Osteoblast (primary cell): ENCODE measurements at regions not wholly inside any gene's neighbourhood (a gene's known extent, or its start where the extent isn't known, plus 50 kb on each side); places are given as distances from the start of the nearest gene placed in this dataset.

Experiments used
- DNase-seq: peaks from one replicate; pipeline ENCODE4 v3.0.0; 2011; ENCODE audit warnings: low spot score, mixed read lengths; ENCODE audit not compliant: insufficient read length; ENCODE audit errors: missing footprints
- H2AFZ ChIP-seq: 2 replicates; pipeline ENCODE4 v1.6.0; 2011; ENCODE audit warnings: mild to moderate bottlenecking, low read length
- H3K27ac ChIP-seq: 2 replicates; pipeline ENCODE4 v1.5.1; 2011; ENCODE audit warnings: mild to moderate bottlenecking, low read depth, low read length, moderate library complexity
- H3K27me3 ChIP-seq: 2 replicates; pipeline ENCODE4 v1.6.0; 2012; ENCODE audit warnings: mild to moderate bottlenecking, control low read depth, inconsistent platforms, low read length, moderate library complexity; ENCODE audit not compliant: insufficient read depth
- H3K36me3 ChIP-seq: 2 replicates; pipeline ENCODE4 v1.5.1; 2011; ENCODE audit warnings: mild to moderate bottlenecking, low read length, control low read depth, moderate library complexity; ENCODE audit not compliant: insufficient read depth
- H3K4me1 ChIP-seq: 2 replicates; pipeline ENCODE4 v1.5.1; 2011; ENCODE audit warnings: mild to moderate bottlenecking, low read length, control low read depth, moderate library complexity; ENCODE audit not compliant: insufficient read depth
- H3K4me2 ChIP-seq: 2 replicates; pipeline ENCODE4 v1.6.0; 2011; ENCODE audit warnings: mild to moderate bottlenecking, low read length; ENCODE audit not compliant: insufficient read depth
- H3K4me3 ChIP-seq: fragments of 200-600 bp; sonication (generic); 3 replicates; pipeline ENCODE4 v1.5.1; 2012; ENCODE audit warnings: mild to moderate bottlenecking, low read length, inconsistent platforms; ENCODE audit not compliant: insufficient read depth
- H3K79me2 ChIP-seq: 2 replicates; pipeline ENCODE4 v1.6.0; 2012; ENCODE audit warnings: mild to moderate bottlenecking, low read length, control low read depth, inconsistent platforms; ENCODE audit not compliant: insufficient read depth
- H3K9me3 ChIP-seq: 2 replicates; pipeline ENCODE4 v1.5.1; 2011; ENCODE audit warnings: low read depth, low read length, control low read depth
- H4K20me1 ChIP-seq: 2 replicates; pipeline ENCODE4 v1.6.0; 2012; ENCODE audit warnings: mild to moderate bottlenecking, low read length, control low read depth; ENCODE audit not compliant: insufficient read depth
- TF ChIP-seq, protein P1 (sequence below): IDR thresholded peaks from 2 replicates; pipeline ENCODE4 v1.5.1; 2011; ENCODE audit warnings: mild to moderate bottlenecking, low read depth, low read length, moderate library complexity; ENCODE audit errors: extremely low read depth

DNA sequence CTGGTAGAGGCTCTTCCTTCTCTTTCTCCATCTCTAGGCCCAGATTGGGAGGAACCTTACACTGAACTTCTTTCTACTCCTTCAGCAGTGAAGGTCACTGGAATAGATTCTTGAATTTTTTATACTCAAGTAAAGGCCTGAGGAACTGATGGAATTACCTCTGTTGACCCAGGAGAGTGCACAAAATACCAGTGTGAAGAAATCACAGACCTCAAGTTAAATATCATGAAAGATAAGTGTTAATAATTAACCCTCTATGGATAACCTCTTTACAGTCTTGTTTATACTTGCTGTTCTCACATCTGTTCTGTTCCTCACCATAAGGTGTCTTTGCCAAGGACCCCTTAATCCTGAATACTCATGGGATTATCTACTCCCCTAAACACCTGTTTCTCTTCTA is 244.4 kb upstream of the STAC start:
- Histone ChIP-seq H3K36me3 (no peaks in the 10 kb centered on the region), H3K4me3 (no peak overlapping the region), H3K4me1 (no peaks in the 10 kb centered on the region), H3K79me2 (no peaks in the 10 kb centered on the region), H4K20me1 (no peaks in the 10 kb centered on the region), H3K27ac (no peak overlapping the region), H3K27me3 (no peaks in the 10 kb centered on the region), H3K9me3 (no peaks in the 10 kb centered on the region), H2AFZ (no peak overlapping the region), H3K4me2 (no peak overlapping the region)
- TF ChIP-seq, protein P1, sequence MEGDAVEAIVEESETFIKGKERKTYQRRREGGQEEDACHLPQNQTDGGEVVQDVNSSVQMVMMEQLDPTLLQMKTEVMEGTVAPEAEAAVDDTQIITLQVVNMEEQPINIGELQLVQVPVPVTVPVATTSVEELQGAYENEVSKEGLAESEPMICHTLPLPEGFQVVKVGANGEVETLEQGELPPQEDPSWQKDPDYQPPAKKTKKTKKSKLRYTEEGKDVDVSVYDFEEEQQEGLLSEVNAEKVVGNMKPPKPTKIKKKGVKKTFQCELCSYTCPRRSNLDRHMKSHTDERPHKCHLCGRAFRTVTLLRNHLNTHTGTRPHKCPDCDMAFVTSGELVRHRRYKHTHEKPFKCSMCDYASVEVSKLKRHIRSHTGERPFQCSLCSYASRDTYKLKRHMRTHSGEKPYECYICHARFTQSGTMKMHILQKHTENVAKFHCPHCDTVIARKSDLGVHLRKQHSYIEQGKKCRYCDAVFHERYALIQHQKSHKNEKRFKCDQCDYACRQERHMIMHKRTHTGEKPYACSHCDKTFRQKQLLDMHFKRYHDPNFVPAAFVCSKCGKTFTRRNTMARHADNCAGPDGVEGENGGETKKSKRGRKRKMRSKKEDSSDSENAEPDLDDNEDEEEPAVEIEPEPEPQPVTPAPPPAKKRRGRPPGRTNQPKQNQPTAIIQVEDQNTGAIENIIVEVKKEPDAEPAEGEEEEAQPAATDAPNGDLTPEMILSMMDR, result no peak
- DNase-seq, result no peak

DNA sequence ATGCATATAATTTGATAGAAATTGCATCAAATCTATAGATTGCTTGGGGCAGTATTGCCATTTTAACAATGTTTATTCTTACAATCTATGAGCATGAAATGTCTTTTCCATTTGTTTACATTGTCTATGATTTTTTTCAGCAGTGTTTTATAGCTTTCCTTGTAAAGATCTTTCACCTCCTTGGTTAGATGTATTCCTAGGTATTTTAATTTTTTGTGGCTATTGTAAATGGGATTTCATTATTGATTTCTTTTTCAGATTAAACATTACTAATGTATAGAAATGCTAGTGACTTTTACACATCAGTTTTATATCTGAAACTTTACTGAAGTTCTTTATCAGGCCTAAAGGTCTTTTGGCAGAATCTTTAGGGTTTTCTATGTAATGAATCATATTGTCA is 237.6 kb upstream of the STAC start:
- H4K20me1 ChIP-seq, result no peaks in the 10 kb centered on the region
- no peak overlapping the region for H2AFZ ChIP-seq
- TF ChIP-seq, protein P1, result no peak
- no peaks in the 10 kb centered on the region for H3K79me2 ChIP-seq
- no peak for DNase-seq
- no peak overlapping the region for H3K4me2 ChIP-seq
- H3K27me3 ChIP-seq, result no peaks in the 10 kb centered on the region
- no peaks in the 10 kb centered on the region for H3K4me1 ChIP-seq
- H3K9me3 ChIP-seq, result peaks cover 3% of the 10 kb centered on the region
- H3K36me3 ChIP-seq, result no peaks in the 10 kb centered on the region
- no peak overlapping the region for H3K4me3 ChIP-seq
- no peak overlapping the region for H3K27ac ChIP-seq

DNA sequence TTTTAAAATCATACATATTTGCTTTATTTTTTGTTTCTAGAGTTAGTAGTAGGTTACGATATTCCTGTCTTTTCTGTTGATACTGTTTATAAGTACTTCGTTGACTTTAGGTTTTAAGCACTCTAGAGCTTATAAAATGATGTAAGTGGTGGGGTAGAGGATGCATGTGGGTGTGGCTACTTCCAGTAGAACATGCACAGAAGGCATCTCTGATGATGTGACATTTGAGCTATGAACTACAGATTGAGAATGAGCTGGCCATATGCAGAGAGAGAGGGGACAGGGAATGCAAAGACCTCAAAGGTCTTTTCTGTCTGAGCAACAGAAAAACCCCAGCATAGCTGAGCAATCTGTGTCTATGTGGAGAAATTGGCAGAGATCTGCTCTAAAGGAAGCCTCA is 233.9 kb upstream of the STAC start:
- Histone ChIP-seq H4K20me1 (no peaks in the 10 kb centered on the region), H3K27ac (no peak overlapping the region), H3K4me1 (no peaks in the 10 kb centered on the region), H3K79me2 (no peaks in the 10 kb centered on the region), H3K36me3 (no peaks in the 10 kb centered on the region), H3K4me3 (no peak overlapping the region), H3K9me3 (peaks cover 3% of the 10 kb centered on the region), H3K27me3 (no peaks in the 10 kb centered on the region), H2AFZ (no peak overlapping the region), H3K4me2 (no peak overlapping the region)
- TF ChIP-seq, protein P1, result no peak
- DNase-seq, result no peak

DNA sequence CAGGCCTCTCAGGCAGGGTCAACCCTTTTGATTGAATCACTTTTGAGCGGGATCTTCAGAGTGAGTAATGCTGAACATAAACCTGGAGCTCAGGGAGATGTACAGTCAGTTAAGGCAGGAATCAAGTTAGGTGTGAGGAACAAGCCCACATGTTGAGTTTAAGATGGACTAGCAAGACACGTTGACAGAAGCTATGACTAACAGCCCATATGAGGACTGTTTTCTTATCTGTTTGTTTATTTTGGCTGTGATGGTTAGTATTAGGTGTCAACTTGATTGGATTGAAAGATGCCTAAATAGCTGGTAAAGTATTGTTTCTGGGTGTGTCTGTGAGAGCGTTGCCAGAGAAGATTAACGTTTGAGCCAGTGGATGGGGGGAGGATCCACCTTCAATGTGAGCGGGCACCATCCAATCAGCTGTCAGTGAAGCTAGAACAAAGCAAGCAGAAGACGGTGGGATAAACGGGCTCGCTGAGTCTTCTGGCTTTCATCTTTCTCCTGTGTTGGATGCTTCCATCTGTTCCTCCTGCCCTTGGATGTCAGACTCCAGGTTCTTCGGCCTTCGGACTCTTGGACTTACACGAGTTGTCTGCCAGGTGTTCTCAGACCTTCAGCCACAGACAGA is 232.3 kb upstream of the STAC start:
- TF ChIP-seq, protein P1, result no peak
- no peaks in the 10 kb centered on the region for H3K79me2 ChIP-seq
- no peak overlapping the region for H3K4me3 ChIP-seq
- H4K20me1 ChIP-seq, result no peaks in the 10 kb centered on the region
- H3K4me1 ChIP-seq, result no peaks in the 10 kb centered on the region
- H3K9me3 ChIP-seq, result peaks cover 3% of the 10 kb centered on the region
- H3K36me3 ChIP-seq, result no peaks in the 10 kb centered on the region
- H3K27ac ChIP-seq, result no peak overlapping the region
- H3K4me2 ChIP-seq, result no peak overlapping the region
- no peak for DNase-seq
- no peaks in the 10 kb centered on the region for H3K27me3 ChIP-seq
- no peak overlapping the region for H2AFZ ChIP-seq
